Neural progenitor cell (in vitro differentiated cells): ENCODE measurements at regions not wholly inside any gene's neighbourhood (a gene's known extent, or its start where the extent isn't known, plus 50 kb on each side); places are given as distances from the start of the nearest gene placed in this dataset.

Experiments
- EZH2 ChIP-seq: fragments of 200-600 bp; sonication (generic); IDR thresholded peaks from 2 replicates; pipeline ENCODE4 v1.6.1; 2017; ENCODE audit warnings: antibody characterized with exemption, mild to moderate bottlenecking, moderate library complexity
- EZH2phosphoT487 ChIP-seq: fragments of 200-600 bp; sonication (generic); IDR thresholded peaks from 2 replicates; pipeline ENCODE4 v1.6.1; 2017; ENCODE audit warnings: antibody characterized with exemption
- TF ChIP-seq, protein P1 (sequence below): fragments of 200-600 bp; sonication (generic); IDR thresholded peaks from 2 replicates; pipeline ENCODE4 v1.5.1; 2017; ENCODE audit warnings: antibody characterized with exemption, mild to moderate bottlenecking

DNA sequence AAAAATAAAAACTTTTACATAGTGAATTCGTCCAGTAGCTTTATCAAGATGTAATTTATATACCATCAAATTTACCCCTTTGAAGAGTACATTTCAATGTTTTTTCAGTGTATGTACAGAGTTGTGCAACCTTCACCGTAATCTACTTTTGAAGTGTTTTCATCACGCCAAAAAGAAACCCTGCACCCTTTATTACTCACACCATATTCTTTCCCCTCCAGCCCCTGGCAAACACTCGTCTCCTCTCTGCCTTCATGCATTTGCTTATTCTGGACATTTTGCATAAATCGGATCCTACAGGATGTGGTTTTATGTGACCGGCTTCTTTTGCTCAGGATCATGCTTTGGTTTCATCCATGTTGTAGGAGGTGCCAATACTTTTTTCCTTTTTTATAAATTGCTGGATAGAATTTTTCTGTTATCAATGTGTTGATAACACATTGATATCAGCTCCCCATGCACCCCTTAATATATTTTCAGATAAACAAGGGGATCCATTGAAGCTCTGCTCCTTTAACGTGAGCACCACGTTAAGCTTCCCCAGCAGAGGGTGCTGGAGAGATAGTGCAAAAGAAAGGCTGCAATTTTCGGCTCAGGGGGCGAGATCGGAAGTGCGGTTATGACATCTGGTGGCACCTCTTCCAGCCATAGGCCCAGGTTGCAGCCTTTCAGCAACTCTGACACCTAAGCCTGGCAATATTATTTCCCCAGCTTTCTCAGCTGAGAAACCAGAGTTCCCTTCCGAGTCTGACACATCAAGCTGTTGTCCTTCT is 100.1 kb upstream of the VCX3B start:
- TF ChIP-seq, protein P1, sequence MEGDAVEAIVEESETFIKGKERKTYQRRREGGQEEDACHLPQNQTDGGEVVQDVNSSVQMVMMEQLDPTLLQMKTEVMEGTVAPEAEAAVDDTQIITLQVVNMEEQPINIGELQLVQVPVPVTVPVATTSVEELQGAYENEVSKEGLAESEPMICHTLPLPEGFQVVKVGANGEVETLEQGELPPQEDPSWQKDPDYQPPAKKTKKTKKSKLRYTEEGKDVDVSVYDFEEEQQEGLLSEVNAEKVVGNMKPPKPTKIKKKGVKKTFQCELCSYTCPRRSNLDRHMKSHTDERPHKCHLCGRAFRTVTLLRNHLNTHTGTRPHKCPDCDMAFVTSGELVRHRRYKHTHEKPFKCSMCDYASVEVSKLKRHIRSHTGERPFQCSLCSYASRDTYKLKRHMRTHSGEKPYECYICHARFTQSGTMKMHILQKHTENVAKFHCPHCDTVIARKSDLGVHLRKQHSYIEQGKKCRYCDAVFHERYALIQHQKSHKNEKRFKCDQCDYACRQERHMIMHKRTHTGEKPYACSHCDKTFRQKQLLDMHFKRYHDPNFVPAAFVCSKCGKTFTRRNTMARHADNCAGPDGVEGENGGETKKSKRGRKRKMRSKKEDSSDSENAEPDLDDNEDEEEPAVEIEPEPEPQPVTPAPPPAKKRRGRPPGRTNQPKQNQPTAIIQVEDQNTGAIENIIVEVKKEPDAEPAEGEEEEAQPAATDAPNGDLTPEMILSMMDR: peak; percentile 66
- TF ChIP-seq EZH2phosphoT487 (no peak), EZH2 (no peak)
